Osteoblast (primary cell): ENCODE measurements at regions not wholly inside any gene's neighbourhood (a gene's known extent, or its start where the extent isn't known, plus 50 kb on each side); places are given as distances from the start of the nearest gene placed in this dataset.

Experiments
- DNase-seq: peaks from one replicate; pipeline ENCODE4 v3.0.0; 2011; ENCODE audit warnings: low spot score, mixed read lengths; ENCODE audit not compliant: insufficient read length; ENCODE audit errors: missing footprints
- H2AFZ ChIP-seq: 2 replicates; pipeline ENCODE4 v1.6.0; 2011; ENCODE audit warnings: mild to moderate bottlenecking, low read length
- H3K27ac ChIP-seq: 2 replicates; pipeline ENCODE4 v1.5.1; 2011; ENCODE audit warnings: mild to moderate bottlenecking, low read depth, low read length, moderate library complexity
- H3K27me3 ChIP-seq: 2 replicates; pipeline ENCODE4 v1.6.0; 2012; ENCODE audit warnings: mild to moderate bottlenecking, control low read depth, inconsistent platforms, low read length, moderate library complexity; ENCODE audit not compliant: insufficient read depth
- H3K36me3 ChIP-seq: 2 replicates; pipeline ENCODE4 v1.5.1; 2011; ENCODE audit warnings: mild to moderate bottlenecking, low read length, control low read depth, moderate library complexity; ENCODE audit not compliant: insufficient read depth
- H3K4me1 ChIP-seq: 2 replicates; pipeline ENCODE4 v1.5.1; 2011; ENCODE audit warnings: mild to moderate bottlenecking, low read length, control low read depth, moderate library complexity; ENCODE audit not compliant: insufficient read depth
- H3K4me2 ChIP-seq: 2 replicates; pipeline ENCODE4 v1.6.0; 2011; ENCODE audit warnings: mild to moderate bottlenecking, low read length; ENCODE audit not compliant: insufficient read depth
- H3K4me3 ChIP-seq: fragments of 200-600 bp; sonication (generic); 3 replicates; pipeline ENCODE4 v1.5.1; 2012; ENCODE audit warnings: mild to moderate bottlenecking, low read length, inconsistent platforms; ENCODE audit not compliant: insufficient read depth
- H3K79me2 ChIP-seq: 2 replicates; pipeline ENCODE4 v1.6.0; 2012; ENCODE audit warnings: mild to moderate bottlenecking, low read length, control low read depth, inconsistent platforms; ENCODE audit not compliant: insufficient read depth
- H3K9me3 ChIP-seq: 2 replicates; pipeline ENCODE4 v1.5.1; 2011; ENCODE audit warnings: low read depth, low read length, control low read depth
- H4K20me1 ChIP-seq: 2 replicates; pipeline ENCODE4 v1.6.0; 2012; ENCODE audit warnings: mild to moderate bottlenecking, low read length, control low read depth; ENCODE audit not compliant: insufficient read depth
- TF ChIP-seq, protein P1 (sequence below): IDR thresholded peaks from 2 replicates; pipeline ENCODE4 v1.5.1; 2011; ENCODE audit warnings: mild to moderate bottlenecking, low read depth, low read length, moderate library complexity; ENCODE audit errors: extremely low read depth

DNA sequence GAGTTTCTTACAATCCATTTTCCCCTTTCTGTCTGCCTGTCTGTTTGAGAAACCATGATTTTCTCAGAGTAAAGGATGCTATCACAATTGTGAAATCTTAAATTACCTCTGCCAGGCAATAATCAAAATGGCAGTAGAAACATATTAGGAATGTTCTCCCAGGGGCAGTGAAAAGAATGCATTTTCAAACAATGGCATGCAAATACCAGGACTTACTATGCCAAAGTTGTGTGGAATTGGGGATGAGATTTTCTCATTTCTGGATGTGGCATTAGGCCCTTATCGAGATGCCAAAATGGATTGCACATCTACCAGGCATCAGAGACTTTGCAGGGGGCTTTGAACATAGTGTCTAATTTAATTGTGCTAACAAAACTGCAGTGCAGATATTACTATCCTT is 821.4 kb downstream of the RNF144A start:
- Histone ChIP-seq H4K20me1 (no peaks in the 10 kb centered on the region), H3K27ac (no peak overlapping the region), H2AFZ (no peak overlapping the region), H3K36me3 (no peaks in the 10 kb centered on the region), H3K4me1 (peaks cover 19% of the 10 kb centered on the region), H3K9me3 (no peaks in the 10 kb centered on the region), H3K27me3 (no peaks in the 10 kb centered on the region), H3K4me2 (no peak overlapping the region), H3K4me3 (no peak overlapping the region), H3K79me2 (no peaks in the 10 kb centered on the region)
- DNase-seq: no peak
- TF ChIP-seq, protein P1, sequence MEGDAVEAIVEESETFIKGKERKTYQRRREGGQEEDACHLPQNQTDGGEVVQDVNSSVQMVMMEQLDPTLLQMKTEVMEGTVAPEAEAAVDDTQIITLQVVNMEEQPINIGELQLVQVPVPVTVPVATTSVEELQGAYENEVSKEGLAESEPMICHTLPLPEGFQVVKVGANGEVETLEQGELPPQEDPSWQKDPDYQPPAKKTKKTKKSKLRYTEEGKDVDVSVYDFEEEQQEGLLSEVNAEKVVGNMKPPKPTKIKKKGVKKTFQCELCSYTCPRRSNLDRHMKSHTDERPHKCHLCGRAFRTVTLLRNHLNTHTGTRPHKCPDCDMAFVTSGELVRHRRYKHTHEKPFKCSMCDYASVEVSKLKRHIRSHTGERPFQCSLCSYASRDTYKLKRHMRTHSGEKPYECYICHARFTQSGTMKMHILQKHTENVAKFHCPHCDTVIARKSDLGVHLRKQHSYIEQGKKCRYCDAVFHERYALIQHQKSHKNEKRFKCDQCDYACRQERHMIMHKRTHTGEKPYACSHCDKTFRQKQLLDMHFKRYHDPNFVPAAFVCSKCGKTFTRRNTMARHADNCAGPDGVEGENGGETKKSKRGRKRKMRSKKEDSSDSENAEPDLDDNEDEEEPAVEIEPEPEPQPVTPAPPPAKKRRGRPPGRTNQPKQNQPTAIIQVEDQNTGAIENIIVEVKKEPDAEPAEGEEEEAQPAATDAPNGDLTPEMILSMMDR: no peak

DNA sequence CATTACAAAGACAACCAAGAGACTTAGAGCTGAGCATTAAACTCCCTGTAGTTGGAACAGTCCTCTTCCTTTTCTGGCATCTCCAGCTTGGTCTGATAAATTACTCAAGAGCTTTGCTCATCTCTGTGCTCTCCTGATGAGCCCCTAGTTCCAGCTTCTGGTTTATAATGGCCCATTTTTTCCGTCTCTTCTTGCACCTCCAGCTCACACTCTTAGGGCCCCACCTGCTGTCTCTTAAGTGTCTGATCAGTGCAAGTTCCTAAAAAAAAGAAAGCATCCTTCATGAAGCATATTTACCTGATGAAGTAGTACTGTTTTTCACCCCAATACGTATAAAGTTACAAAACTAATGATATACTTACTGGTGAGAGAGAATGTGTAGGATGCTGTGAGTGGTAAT is 822.9 kb downstream of the RNF144A start:
- H4K20me1 ChIP-seq: no peaks in the 10 kb centered on the region
- H3K27me3 ChIP-seq: no peaks in the 10 kb centered on the region
- no peak for DNase-seq

DNA sequence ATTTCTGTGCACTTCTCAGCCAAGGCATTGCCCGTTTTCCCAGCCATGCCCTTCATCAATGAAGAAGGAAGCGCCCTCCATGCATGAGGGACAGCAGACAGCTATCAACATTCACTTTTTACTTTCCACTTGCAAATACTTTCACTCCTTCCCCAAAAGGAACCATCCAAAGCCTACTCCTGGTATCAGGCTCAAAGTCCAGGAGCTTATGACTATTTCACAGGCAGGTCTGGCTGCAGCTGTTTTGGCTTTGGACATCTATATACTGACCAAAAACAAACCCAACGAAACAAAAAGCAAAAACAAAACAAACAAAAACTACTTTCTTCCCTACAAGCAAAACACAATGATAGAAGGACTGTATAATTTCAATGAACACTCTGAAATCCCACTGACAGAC is 825.1 kb downstream of the RNF144A start:
- Histone ChIP-seq H3K9me3 (no peaks in the 10 kb centered on the region), H3K36me3 (no peaks in the 10 kb centered on the region), H3K27me3 (no peaks in the 10 kb centered on the region), H3K27ac (no peak overlapping the region), H3K4me1 (peaks cover 17% of the 10 kb centered on the region), H4K20me1 (no peaks in the 10 kb centered on the region), H3K79me2 (no peaks in the 10 kb centered on the region), H2AFZ (no peak overlapping the region), H3K4me3 (no peak overlapping the region), H3K4me2 (no peak overlapping the region)
- DNase-seq: no peak
- TF ChIP-seq, protein P1: no peak

More for the DNA sequence above, 822.9 kb downstream of the RNF144A start:
- H3K36me3 ChIP-seq: no peaks in the 10 kb centered on the region
- H3K27ac ChIP-seq: no peak overlapping the region
- no peak overlapping the region for H2AFZ ChIP-seq
- H3K4me1 ChIP-seq: peaks cover 19% of the 10 kb centered on the region
- H3K9me3 ChIP-seq: no peaks in the 10 kb centered on the region
- H3K79me2 ChIP-seq: no peaks in the 10 kb centered on the region
- H3K4me3 ChIP-seq: no peak overlapping the region
- no peak overlapping the region for H3K4me2 ChIP-seq
- TF ChIP-seq, protein P1: no peak

DNA sequence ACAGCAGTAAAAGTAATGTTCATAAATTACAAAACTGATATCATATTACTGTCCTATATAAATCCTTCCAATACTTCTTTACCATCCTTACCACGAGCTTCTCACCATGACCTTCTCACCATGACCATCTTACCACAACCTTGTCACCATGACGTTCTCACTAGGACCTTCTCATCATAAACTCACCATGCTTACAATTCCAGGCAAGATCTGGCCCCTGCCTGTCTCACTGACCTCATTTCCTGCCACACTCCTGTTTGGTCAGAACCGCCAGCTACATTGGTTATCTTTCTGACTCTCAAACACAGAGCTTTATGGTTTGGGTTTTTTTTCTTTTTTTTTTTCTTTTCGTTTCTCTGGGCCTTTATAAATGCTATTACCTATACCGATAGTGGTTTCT is 827.6 kb downstream of the RNF144A start:
- Histone ChIP-seq H4K20me1 (no peaks in the 10 kb centered on the region), H3K9me3 (no peaks in the 10 kb centered on the region), H3K4me3 (no peak overlapping the region), H3K36me3 (no peaks in the 10 kb centered on the region), H2AFZ (no peak overlapping the region), H3K79me2 (no peaks in the 10 kb centered on the region), H3K4me2 (no peak overlapping the region), H3K4me1 (no peaks in the 10 kb centered on the region), H3K27me3 (no peaks in the 10 kb centered on the region), H3K27ac (no peak overlapping the region)
- no peak for DNase-seq
- TF ChIP-seq, protein P1: no peak
